T-helper 1 cell treated with Interleukin-12 subunit alpha and Interleukin-12 subunit beta and Interleukin-4 antibody, amounts not matched to agents 30 μg/mL and 1 μg/mL, for 36 hours (primary cell): ENCODE measurements at regions not wholly inside any gene's neighbourhood (a gene's known extent, or its start where the extent isn't known, plus 50 kb on each side); places are given as distances from the start of the nearest gene placed in this dataset.
"Not testable (repeated sequence)": the region's sequence is repeated elsewhere in the genome, so short reads cannot be mapped to it uniquely, and the experiment has no call there.

ENCODE experiments used
- H3K27ac Mint-ChIP-seq: one replicate; pipeline ENCODE4 v1.8.0; 2021; ENCODE audit warnings: mild to moderate bottlenecking, mixed read lengths
- H3K27me3 Mint-ChIP-seq: one replicate; pipeline ENCODE4 v1.8.0; 2021; ENCODE audit warnings: low read depth, mixed read lengths
- H3K36me3 Mint-ChIP-seq: one replicate; pipeline ENCODE4 v1.8.0; 2021; ENCODE audit warnings: low read depth, mixed read lengths
- H3K4me1 Mint-ChIP-seq: one replicate; pipeline ENCODE4 v1.8.0; 2021; ENCODE audit warnings: low read depth, mixed read lengths
- H3K4me3 Mint-ChIP-seq: one replicate; pipeline ENCODE4 v1.8.0; 2021; ENCODE audit warnings: mild to moderate bottlenecking, moderate library complexity, mixed read lengths
- H3K9me3 Mint-ChIP-seq: one replicate; pipeline ENCODE4 v1.8.0; 2021; ENCODE audit warnings: mixed read lengths

DNA sequence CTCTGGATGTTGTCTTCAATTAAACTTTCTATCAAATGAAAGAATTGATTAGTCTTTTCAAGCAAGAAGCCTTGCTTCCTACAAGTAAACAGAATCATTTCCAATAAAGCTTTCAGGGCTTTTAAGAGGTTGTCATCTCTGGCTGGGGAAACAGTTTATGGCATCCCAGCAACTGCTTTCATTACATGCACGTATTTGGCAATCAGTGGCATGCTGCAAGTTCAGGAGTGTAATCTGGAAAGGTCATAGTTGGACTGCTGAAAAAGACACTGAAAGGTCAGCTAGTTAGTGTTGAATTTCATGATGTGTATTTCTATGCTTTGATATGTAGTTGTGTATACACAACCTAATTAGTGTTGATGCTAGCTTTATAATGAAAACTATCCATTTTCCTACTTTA lies 332.9 kb downstream of the DSC3 start:
- Mint-ChIP-seq H3K27ac (no peak overlapping the region), H3K4me3 (no peak overlapping the region), H3K27me3 (no peaks in the 10 kb centered on the region), H3K9me3 (peaks cover 12% of the 10 kb centered on the region), H3K4me1 (no peaks in the 10 kb centered on the region), H3K36me3 (no peaks in the 10 kb centered on the region)

DNA sequence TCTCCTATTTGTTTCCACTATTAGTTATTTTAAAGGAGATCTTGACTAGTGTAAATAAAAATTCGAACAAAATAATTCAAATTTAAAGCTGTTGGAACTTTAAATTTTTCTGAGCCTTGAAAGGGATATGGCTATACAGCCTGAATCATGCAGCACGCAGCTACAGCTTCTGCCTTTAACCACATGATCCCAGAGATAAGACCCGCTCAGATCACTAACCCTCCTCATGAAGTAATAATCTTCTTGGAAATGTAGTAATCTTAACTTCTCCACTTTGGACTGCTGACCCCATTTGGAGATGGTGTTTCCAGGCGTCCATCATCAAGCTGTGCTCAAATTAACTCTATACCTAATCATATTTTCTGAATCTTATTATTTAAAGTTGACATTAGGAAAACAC lies 336.6 kb downstream of the DSC3 start:
- H3K36me3 Mint-ChIP-seq = no peaks in the 10 kb centered on the region
- H3K4me3 Mint-ChIP-seq = no peak overlapping the region
- no peaks in the 10 kb centered on the region for H3K4me1 Mint-ChIP-seq
- H3K27me3 Mint-ChIP-seq = no peaks in the 10 kb centered on the region
- H3K9me3 Mint-ChIP-seq = peaks cover 8% of the 10 kb centered on the region
- no peak overlapping the region for H3K27ac Mint-ChIP-seq

DNA sequence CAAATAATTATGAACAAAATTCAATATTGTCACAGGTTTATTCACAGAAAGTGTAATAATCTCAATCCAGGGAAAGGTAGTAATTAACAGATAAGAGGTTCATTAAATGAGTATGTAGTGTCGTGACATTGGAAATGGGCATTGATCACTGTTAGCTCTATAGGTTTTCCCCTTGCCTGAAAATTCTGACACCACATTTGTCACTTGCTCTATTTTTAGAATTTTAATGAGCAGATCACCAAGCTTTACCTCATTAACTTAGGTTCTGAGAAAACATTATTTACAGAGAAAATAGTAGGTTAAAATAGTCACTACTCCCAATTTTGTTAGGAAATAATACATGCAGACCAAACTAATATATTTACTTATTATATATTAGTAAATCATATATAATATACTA lies 344.0 kb downstream of the DSC3 start:
- Mint-ChIP-seq H3K9me3 (peaks cover 11% of the 10 kb centered on the region), H3K36me3 (no peaks in the 10 kb centered on the region), H3K27ac (no peak overlapping the region), H3K4me1 (no peaks in the 10 kb centered on the region), H3K4me3 (no peak overlapping the region), H3K27me3 (no peaks in the 10 kb centered on the region)

DNA sequence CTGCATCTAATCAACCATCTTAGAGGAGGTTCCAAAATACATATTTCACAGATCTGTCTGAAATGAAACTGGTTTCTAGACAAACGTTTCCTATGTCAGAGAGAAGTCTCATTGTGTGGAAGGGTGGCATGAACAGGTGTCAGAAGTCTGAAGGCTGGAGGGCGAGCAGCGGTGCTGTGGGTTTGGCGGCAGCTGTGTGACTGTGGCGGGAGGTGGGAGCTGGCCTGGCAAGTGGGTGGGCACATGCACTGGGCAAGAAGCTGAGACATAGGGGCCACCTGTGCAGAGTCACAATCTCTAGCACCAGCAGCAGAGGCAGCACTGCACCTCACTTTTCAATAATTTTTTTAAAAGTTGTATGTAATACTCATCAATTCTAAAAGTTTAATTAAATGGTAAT lies 346.3 kb downstream of the DSC3 start:
- Mint-ChIP-seq H3K9me3 (peaks cover 8% of the 10 kb centered on the region), H3K27me3 (no peaks in the 10 kb centered on the region), H3K27ac (no peak overlapping the region), H3K4me3 (no peak overlapping the region), H3K4me1 (no peaks in the 10 kb centered on the region), H3K36me3 (no peaks in the 10 kb centered on the region)

DNA sequence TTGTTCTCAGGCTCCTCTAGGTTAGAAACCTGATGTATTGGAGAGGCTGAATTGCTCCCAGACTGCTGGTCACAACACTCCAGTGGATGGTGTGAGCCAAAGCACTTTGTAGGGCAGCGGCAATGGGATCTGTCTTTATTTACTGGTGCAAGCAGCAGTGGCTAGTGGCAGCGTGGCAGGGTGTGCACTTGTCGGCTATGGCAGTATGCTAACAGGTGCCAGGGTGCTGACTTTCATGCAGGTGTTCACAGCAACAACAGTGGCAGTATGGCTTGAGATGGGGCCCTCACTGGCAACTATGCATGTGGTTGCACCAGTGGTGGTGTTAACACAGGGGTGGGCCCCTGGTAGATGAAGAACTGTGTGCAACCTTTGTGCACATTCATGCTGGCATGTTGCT lies 347.8 kb downstream of the DSC3 start:
- H3K4me1 Mint-ChIP-seq = no peaks in the 10 kb centered on the region
- no peaks in the 10 kb centered on the region for H3K27me3 Mint-ChIP-seq
- peaks cover 4% of the 10 kb centered on the region for H3K9me3 Mint-ChIP-seq
- no peaks in the 10 kb centered on the region for H3K36me3 Mint-ChIP-seq
- H3K27ac Mint-ChIP-seq = no peak overlapping the region
- no peak overlapping the region for H3K4me3 Mint-ChIP-seq

DNA sequence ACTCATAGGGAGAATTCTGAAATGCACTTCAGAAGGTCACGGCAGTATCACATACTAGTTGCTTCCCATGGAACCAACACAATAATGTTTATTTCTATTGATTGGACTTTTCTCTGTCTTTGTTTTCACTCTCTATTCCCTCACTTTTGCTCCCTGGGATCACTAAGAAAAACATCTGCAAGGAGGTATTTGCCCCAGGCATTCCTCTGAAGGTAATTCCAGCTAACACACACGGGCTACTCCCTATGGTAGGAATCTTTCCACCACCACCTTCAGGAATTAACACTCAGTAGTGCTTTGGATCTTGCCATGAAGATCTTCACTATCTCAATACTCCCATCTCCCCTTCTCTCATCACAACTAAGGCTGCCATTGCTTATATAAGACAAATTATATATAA lies 353.3 kb downstream of the DSC3 start:
- Mint-ChIP-seq H3K27me3 (no peaks in the 10 kb centered on the region), H3K36me3 (no peaks in the 10 kb centered on the region)

DNA sequence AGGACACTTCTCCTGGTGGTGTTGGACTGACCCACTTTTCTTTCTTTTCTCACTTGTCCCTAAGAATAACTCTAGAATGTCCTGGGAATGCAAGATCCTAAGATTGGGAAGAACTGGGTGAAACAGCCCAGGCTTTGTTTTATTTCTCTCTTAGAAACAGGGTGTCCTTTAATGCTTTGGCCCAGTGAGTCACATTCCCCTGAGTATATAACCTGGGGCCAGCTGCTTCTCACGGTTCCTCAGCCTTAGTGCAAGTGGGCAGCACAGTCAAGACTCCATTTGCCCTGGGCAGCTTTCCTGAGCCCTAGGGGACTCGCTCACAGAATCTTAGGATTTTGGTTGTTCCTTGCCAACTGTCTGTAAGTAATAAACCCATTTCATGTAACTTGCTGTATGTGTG lies 355.0 kb downstream of the DSC3 start:
- Mint-ChIP-seq H3K27ac (no peak overlapping the region), H3K27me3 (no peaks in the 10 kb centered on the region), H3K4me1 (no peaks in the 10 kb centered on the region), H3K4me3 (no peak overlapping the region), H3K36me3 (no peaks in the 10 kb centered on the region), H3K9me3 (peaks cover 6% of the 10 kb centered on the region)

More for the DNA sequence above, 353.3 kb downstream of the DSC3 start:
- no peak overlapping the region for H3K4me3 Mint-ChIP-seq
- H3K27ac Mint-ChIP-seq = no peak overlapping the region
- peaks cover 5% of the 10 kb centered on the region for H3K9me3 Mint-ChIP-seq
- no peaks in the 10 kb centered on the region for H3K4me1 Mint-ChIP-seq

DNA sequence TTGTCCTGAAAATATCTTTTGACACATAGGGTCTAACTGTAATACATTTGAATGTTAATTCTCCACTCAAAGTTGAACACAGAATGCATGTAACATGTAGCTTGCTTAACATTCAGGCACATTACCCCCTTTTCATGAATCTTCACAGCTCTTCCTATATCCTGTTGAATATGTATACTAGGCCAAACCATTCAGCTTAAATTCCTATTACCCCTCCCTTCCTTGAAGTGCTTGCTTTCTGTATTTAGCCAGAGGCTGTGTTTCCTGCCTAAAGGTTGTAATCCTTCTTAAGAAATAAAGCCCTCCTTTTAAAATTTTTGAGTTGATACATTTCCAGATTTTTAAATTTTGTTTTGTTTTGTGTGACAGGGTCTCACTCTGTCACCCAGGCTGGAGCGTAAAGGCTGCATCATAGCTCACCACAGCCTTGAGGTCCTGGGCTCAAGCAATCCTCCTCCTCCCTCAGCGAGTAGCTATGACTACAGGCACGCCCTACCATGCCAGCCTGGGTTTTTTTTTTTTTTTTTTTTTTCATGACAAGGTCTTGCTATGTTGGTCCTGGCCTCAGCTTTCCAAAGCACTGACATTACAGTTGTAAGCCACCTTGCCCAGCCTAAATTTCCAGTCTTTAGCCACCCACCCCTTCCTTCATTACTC lies 357.6 kb downstream of the DSC3 start:
- no peaks in the 10 kb centered on the region for H3K36me3 Mint-ChIP-seq
- no peaks in the 10 kb centered on the region for H3K27me3 Mint-ChIP-seq
- H3K4me1 Mint-ChIP-seq = no peaks in the 10 kb centered on the region
- no peak overlapping the region for H3K4me3 Mint-ChIP-seq
- no peak overlapping the region for H3K27ac Mint-ChIP-seq
- H3K9me3 Mint-ChIP-seq = peaks cover 6% of the 10 kb centered on the region

DNA sequence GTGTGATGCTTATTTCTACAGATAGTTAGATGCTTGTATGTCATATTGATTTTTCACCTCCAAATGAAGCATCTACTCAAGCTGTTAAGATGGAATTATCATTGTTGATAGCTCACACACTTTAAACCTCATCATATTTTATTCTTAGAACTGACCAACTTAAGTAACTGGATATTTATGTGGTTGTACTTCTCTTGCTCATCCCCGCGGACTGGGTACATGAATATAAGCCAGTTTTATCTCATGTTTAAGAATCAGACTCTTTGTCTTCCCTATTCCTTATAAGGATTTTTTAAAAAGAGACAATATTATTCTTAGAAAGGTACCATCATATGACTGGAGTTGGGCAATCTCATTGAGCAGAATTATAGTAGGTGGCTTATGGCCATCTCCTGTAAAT lies 358.7 kb downstream of the DSC3 start:
- Mint-ChIP-seq H3K4me3 (no peak overlapping the region), H3K36me3 (no peaks in the 10 kb centered on the region), H3K4me1 (no peaks in the 10 kb centered on the region), H3K27ac (no peak overlapping the region), H3K27me3 (no peaks in the 10 kb centered on the region), H3K9me3 (peaks cover 6% of the 10 kb centered on the region)

DNA sequence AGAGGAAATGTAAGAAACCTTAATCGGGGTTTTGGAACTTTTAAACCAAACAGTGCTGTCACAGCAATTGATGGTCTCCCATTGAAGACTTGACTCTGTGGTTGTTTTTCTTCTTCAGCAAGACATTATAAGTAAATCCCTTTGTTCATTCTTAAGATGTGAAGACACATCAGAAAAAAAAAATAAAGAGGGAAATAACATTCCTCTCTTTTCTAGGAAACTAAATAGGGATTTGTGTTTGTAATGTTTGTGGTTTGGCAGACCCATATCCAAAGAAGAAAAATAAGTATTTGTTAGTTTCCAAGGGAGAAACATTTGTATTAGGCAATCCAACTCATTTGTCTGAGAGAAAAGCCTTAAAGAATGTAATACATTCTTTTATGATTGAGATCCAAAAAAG lies 359.9 kb downstream of the DSC3 start:
- Mint-ChIP-seq H3K27ac (no peak overlapping the region), H3K9me3 (peaks cover 6% of the 10 kb centered on the region), H3K27me3 (no peaks in the 10 kb centered on the region), H3K36me3 (no peaks in the 10 kb centered on the region), H3K4me3 (no peak overlapping the region), H3K4me1 (no peaks in the 10 kb centered on the region)

DNA sequence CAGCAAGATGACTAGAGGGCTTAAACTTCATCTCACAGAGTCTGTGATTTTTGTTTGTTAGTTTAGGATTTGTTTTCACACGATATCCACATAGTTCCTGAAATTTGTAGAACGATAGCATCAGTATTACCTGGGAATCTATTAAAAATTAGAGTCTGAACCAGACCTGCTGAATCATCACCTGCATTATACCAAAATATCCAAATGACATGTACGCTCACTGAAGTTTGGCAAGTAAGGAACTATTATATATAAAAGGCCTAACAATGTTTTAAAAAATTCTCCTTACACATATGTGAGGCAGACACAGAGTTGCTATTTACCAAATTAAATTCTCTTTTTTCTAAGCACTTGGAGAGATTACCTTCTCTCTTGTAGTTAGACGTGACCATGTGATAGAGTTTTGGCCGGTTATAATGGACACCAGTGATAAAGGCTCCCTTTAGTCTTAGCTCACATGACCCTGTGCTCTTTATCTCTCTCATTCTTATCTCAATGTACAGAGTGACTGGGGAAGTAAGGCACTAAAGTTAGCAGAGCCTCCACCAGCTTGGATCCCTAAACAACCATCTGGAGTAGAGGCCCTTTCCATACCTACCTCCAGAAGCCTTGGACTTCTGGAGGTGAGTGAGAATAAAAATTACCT lies 363.1 kb downstream of the DSC3 start:
- Mint-ChIP-seq H3K4me3 (no peak overlapping the region), H3K36me3 (no peaks in the 10 kb centered on the region), H3K9me3 (peaks cover 5% of the 10 kb centered on the region), H3K27me3 (no peaks in the 10 kb centered on the region), H3K27ac (no peak overlapping the region), H3K4me1 (no peaks in the 10 kb centered on the region)

DNA sequence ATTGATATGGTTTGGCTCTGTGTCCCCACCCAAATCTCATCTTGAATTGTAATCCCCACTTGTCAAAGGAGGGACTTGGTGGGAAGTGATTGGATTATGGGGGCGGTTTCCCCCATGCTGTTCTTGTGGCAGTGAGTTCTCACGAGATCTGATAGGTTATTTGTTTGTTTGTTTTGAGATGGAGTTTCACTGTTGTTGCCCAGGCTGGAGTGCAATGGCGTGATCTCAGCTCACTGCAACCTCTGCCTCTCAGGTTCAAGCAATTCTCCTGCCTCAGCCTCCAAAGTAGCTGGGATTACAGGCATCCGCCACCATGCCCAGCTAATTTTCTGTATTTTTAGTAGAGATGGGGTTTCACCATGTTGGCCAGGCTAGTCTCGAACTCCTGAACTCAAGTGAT lies 364.7 kb downstream of the DSC3 start:
- not testable (repeated sequence) for H3K36me3 Mint-ChIP-seq, H3K4me3 Mint-ChIP-seq, H3K27me3 Mint-ChIP-seq, H3K27ac Mint-ChIP-seq, H3K4me1 Mint-ChIP-seq, H3K9me3 Mint-ChIP-seq

DNA sequence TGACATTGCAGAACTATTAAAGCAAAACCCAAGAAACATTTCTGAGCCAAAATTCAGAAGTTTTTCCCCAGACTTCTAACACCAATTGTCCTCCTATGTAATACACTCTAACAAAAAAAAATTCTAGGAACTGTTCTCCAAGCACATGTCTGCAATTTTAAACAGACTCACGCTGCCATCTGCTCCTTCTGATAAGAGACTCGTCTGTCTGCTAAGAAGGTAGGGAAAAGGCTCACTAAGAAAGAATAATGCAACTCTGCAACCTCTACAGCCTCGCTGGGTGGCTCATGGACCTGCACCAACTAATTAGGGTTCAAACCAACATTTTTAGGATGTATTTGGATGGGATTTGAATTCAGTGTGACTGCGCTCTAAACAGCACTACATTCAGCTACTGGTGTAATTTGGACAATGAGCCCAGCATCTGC lies 366.5 kb downstream of the DSC3 start:
- no peaks in the 10 kb centered on the region for H3K9me3 Mint-ChIP-seq
- no peak overlapping the region for H3K27ac Mint-ChIP-seq
- H3K4me3 Mint-ChIP-seq = no peak overlapping the region
- H3K27me3 Mint-ChIP-seq = no peaks in the 10 kb centered on the region
- H3K36me3 Mint-ChIP-seq = no peaks in the 10 kb centered on the region
- no peaks in the 10 kb centered on the region for H3K4me1 Mint-ChIP-seq

DNA sequence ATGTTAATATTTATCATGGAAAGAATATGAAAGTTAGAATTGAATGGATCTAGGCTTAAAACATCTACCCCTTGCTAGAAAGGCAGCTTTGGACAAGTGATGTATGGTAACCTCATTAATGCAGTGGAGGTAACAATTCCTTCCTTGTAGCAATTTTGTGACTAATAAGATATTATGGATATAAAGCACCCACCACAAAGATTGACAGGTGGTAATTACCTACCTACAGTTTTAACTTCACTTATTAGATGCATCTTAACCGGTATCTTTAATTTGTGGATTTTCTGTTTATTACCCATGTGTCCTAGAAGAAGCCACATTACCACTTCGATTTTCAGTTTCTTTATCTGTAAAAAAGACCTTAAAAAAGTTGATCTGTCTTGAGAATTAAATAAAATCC lies 367.0 kb downstream of the DSC3 start:
- Mint-ChIP-seq H3K27me3 (no peaks in the 10 kb centered on the region), H3K36me3 (no peaks in the 10 kb centered on the region), H3K27ac (no peak overlapping the region), H3K9me3 (peaks cover 2% of the 10 kb centered on the region), H3K4me1 (no peaks in the 10 kb centered on the region), H3K4me3 (no peak overlapping the region)

DNA sequence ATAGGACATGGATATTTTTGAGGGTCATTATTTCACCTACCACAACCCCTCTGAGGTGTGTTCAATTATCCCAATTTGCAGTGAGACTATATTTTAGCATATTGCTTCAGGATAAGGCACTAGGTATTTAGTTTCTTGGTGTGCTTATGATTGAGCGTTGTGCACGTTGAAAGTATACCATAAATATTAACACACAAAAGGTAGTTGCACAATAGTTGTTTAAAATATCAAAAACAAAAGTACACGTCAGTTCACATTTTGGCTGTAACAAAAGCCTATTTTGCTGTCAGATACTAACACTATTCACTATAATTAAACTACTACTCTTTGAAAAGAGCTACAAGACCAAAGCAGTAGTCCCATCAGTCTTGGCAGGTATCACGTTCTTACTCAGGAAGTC lies 367.5 kb downstream of the DSC3 start:
- Mint-ChIP-seq H3K27ac (no peak overlapping the region), H3K4me1 (no peaks in the 10 kb centered on the region), H3K4me3 (no peak overlapping the region), H3K9me3 (peaks cover 7% of the 10 kb centered on the region), H3K27me3 (no peaks in the 10 kb centered on the region), H3K36me3 (no peaks in the 10 kb centered on the region)

DNA sequence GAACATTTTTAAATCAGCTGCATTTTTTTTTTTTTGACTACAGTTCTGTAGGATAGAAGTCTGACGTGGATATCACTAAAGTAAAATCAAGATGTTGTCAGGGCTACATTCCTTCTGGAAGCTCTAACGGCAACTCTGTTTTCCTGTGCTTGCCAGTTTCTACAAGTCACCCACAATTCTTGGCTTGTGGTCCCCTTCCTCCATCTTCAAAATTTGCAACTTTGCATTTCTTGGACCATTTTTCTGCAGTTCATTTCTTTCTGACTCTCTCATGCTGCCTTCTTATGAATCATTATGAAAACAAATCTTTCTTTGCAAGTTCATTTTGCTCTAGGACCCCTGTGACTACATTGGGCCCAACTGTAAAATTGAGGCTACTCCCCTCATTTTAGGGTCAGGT lies 367.9 kb downstream of the DSC3 start:
- H3K27ac Mint-ChIP-seq = no peak overlapping the region
- H3K27me3 Mint-ChIP-seq = no peaks in the 10 kb centered on the region
- H3K36me3 Mint-ChIP-seq = no peaks in the 10 kb centered on the region
- H3K4me1 Mint-ChIP-seq = no peaks in the 10 kb centered on the region
- no peak overlapping the region for H3K4me3 Mint-ChIP-seq
- peaks cover 7% of the 10 kb centered on the region for H3K9me3 Mint-ChIP-seq
